Neural cell (in vitro differentiated cells): ENCODE measurements at regions not wholly inside any gene's neighbourhood (a gene's known extent, or its start where the extent isn't known, plus 50 kb on each side); places are given as distances from the start of the nearest gene placed in this dataset.

Experiments
- EZH2 ChIP-seq: fragments of 200-600, 300-800 bp; shearing (Covaris generic), sonication (generic); IDR thresholded peaks from 2 replicates; pipeline ENCODE4 v1.6.1; 2014; ENCODE audit warnings: antibody characterized with exemption, low read length, borderline replicate concordance, mild to moderate bottlenecking; ENCODE audit not compliant: insufficient read depth, poor library complexity, severe bottlenecking
- RAD21 ChIP-seq: fragments of 450-650 bp; conservative IDR thresholded peaks from 2 replicates; pipeline ENCODE4 v1.6.1; 2014; ENCODE audit warnings: antibody characterized with exemption, mild to moderate bottlenecking, moderate library complexity
- TF ChIP-seq, protein P1 (sequence below): fragments of 450-650 bp; IDR thresholded peaks from 2 replicates; pipeline ENCODE4 v1.5.1; 2014; ENCODE audit warnings: antibody characterized with exemption, mild to moderate bottlenecking, moderate library complexity; ENCODE audit not compliant: poor library complexity, severe bottlenecking

DNA sequence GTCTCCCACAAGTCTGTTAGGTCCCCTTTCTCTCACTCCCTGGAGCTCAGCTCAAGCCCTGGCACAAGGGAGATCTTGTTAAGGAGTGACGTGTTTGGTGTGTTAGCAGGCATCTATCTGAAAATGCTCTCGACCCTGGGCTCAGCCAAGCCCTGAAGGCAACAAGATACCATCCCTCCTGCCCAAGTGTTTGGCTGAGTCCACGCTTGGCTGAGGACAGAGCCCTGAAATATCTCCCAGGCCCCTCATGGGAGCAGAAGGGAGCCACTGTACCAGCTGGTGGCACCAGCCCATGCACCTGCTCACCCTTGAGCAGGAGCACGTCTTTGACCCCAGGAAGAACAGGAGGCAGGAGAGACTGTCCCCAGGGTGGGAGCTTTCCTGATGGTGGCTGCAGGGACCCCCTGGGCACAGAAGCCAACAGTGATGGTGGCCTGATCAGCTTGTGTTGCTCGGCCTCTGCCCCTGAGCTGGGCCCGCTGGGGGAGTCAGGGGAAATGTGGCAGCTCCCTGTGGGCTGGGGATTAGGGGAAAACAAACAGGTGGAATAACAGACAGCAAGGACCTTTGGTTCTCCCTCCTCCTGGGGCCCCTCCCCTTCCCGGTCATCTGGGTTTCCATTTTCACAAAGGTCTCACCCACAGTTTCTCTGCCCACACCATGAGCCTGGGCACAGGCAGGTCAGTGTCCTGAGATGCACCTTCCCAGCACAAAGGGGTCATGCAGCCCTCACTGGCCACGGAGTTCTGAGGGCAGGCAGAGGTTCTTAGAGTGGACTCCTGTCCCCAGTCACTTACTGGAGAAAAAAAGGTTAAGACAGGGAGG lies 91.6 kb downstream of the RHOB start:
- TF ChIP-seq RAD21 (no peak), EZH2 (no peak)
- TF ChIP-seq, protein P1, sequence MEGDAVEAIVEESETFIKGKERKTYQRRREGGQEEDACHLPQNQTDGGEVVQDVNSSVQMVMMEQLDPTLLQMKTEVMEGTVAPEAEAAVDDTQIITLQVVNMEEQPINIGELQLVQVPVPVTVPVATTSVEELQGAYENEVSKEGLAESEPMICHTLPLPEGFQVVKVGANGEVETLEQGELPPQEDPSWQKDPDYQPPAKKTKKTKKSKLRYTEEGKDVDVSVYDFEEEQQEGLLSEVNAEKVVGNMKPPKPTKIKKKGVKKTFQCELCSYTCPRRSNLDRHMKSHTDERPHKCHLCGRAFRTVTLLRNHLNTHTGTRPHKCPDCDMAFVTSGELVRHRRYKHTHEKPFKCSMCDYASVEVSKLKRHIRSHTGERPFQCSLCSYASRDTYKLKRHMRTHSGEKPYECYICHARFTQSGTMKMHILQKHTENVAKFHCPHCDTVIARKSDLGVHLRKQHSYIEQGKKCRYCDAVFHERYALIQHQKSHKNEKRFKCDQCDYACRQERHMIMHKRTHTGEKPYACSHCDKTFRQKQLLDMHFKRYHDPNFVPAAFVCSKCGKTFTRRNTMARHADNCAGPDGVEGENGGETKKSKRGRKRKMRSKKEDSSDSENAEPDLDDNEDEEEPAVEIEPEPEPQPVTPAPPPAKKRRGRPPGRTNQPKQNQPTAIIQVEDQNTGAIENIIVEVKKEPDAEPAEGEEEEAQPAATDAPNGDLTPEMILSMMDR: no peak
